Neural progenitor cell (in vitro differentiated cells): ENCODE measurements at regions not wholly inside any gene's neighbourhood (a gene's known extent, or its start where the extent isn't known, plus 50 kb on each side); places are given as distances from the start of the nearest gene placed in this dataset.

Source experiments
- EZH2 ChIP-seq: fragments of 200-600 bp; sonication (generic); IDR thresholded peaks from 2 replicates; pipeline ENCODE4 v1.6.1; 2017; ENCODE audit warnings: antibody characterized with exemption, mild to moderate bottlenecking, moderate library complexity
- TF ChIP-seq, protein P1 (sequence below): fragments of 200-600 bp; sonication (generic); IDR thresholded peaks from 2 replicates; pipeline ENCODE4 v1.5.1; 2017; ENCODE audit warnings: antibody characterized with exemption, mild to moderate bottlenecking

DNA sequence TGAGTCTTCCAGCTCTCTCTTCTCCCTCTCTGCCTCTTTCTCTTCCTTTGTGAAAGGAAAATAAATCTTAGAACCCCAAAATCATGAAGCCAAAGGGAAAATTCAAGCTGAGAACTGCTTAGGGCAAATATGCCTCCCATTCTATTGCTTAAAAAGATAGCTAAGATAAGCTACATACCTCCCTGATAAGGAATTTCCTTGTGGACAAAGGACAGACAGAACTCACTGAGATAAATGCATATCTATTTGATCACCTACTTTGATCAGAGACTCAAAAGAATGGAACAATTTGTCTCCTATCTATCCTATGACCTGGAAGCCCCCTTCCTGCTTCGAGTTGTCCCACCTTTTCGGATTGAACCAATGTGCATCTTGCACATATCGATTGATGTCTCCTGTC, 220.6 kb upstream of the NMUR2 start:
- TF ChIP-seq EZH2 = no peak
- TF ChIP-seq, protein P1, sequence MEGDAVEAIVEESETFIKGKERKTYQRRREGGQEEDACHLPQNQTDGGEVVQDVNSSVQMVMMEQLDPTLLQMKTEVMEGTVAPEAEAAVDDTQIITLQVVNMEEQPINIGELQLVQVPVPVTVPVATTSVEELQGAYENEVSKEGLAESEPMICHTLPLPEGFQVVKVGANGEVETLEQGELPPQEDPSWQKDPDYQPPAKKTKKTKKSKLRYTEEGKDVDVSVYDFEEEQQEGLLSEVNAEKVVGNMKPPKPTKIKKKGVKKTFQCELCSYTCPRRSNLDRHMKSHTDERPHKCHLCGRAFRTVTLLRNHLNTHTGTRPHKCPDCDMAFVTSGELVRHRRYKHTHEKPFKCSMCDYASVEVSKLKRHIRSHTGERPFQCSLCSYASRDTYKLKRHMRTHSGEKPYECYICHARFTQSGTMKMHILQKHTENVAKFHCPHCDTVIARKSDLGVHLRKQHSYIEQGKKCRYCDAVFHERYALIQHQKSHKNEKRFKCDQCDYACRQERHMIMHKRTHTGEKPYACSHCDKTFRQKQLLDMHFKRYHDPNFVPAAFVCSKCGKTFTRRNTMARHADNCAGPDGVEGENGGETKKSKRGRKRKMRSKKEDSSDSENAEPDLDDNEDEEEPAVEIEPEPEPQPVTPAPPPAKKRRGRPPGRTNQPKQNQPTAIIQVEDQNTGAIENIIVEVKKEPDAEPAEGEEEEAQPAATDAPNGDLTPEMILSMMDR = no peak
